ENCODE measurements at regions not wholly inside any gene's neighbourhood (a gene's known extent, or its start where the extent isn't known, plus 50 kb on each side); places are given as distances from the start of the nearest gene placed in this dataset.

DNA sequence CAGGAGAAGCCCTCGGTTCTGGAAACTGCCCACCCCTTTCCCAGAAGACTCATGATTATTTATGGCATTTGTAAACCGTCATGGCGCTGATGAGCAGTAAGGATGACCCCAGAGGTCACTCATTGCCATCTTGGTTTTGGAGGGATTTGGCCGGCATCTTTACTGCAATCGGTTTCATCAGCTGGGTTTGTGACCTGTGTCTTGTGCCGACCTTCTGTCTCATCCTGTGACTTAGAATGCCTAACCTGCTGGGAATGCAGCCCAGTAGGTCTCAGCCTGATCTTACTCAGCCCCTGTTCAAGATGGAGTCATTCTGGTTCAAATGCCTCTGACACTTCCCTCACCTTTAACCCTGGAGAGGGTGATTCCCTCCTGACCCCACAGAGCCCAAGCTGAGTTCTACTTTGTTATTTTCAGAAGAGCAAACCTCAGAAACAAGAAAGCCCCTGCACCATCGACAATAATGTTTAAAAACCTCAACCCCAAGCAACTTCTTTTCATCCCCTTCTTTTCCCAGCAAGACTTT is 105.5 kb upstream of the SFSWAP start:
- no peak overlapping the region for H3K4me3 ChIP-seq
- peaks cover 0 to 16% (median 0%) of the 10 kb centered on the region in 3 donors for H3K27me3 ChIP-seq (ENCODE audit: insufficient read depth in 3 of 3, low read length in 2 of 3)
- no peaks in the 10 kb centered on the region for H3K4me1 ChIP-seq
- 56 to 68% (median 59%) methylated on average over 7 of the region's 7 CpGs for WGBS, 3 donors
- H3K9me3 ChIP-seq, result no peaks in the 10 kb centered on the region
- TF ChIP-seq, protein P1, sequence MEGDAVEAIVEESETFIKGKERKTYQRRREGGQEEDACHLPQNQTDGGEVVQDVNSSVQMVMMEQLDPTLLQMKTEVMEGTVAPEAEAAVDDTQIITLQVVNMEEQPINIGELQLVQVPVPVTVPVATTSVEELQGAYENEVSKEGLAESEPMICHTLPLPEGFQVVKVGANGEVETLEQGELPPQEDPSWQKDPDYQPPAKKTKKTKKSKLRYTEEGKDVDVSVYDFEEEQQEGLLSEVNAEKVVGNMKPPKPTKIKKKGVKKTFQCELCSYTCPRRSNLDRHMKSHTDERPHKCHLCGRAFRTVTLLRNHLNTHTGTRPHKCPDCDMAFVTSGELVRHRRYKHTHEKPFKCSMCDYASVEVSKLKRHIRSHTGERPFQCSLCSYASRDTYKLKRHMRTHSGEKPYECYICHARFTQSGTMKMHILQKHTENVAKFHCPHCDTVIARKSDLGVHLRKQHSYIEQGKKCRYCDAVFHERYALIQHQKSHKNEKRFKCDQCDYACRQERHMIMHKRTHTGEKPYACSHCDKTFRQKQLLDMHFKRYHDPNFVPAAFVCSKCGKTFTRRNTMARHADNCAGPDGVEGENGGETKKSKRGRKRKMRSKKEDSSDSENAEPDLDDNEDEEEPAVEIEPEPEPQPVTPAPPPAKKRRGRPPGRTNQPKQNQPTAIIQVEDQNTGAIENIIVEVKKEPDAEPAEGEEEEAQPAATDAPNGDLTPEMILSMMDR (IDR thresholded peaks at IDR 0.05), result no peak
- no peak overlapping the region for H3K27ac ChIP-seq
- H3K36me3 ChIP-seq (ENCODE audit: insufficient read depth in 1 of 2, low read depth in 1 of 2), result no peaks in the 10 kb centered on the region
- ATAC-seq (no peak), DNase-seq (no peak)
- intact Hi-C loops (cut with DNase I), result loop anchor here (5.0 kb wide), 2 partner anchors 227 to 397 kb away; no protein-coding TSS in a partner anchor

DNA sequence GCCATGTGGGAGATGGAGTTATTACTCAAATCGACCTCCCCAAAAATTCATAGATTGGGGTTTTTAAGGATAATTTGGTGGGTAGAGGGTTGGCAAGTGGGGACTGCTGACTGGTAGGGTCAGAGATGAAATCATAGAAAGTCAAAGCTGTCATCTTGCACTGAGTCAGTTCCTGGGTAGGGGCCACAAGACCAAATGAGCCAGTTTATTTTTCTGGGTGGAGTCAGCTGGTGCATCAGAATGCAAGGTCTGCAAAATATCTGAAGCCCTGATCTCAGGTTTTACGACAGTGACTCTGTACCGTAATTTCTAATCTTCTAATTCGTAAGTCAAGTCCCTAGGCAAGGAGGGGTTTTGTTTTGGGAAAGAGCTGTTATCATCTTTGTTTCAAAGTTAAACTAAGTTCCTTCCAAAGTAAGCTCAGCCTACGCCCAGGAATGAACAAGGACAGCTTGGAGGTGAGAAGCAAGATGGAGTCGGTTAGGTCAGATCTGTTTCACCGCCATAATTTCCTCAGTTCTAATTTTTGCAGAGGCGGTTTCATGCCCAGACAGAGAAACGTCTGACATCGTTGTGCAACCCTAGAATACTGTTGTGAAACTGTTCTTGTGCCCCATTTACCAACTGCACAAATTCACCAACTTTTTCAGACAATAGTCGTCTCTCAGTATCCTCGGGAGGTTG is 104.5 kb upstream of the SFSWAP start:
- TF ChIP-seq, protein P1 (IDR thresholded peaks at IDR 0.05), result no peak
- WGBS, 3 donors, result 74 to 81% (median 80%) methylated on average over 12 of the region's 12 CpGs
- ATAC-seq (no peak), DNase-seq (no peak)
- no peak overlapping the region for H3K4me3 ChIP-seq
- H3K4me1 ChIP-seq, result no peaks in the 10 kb centered on the region
- intact Hi-C loops (cut with DNase I), result loop anchor here (5.0 kb wide), 2 partner anchors 226 to 396 kb away; no protein-coding TSS in a partner anchor
- H3K27me3 ChIP-seq (ENCODE audit: insufficient read depth in 3 of 3, low read length in 2 of 3), result peaks cover 0 to 19% (median 0%) of the 10 kb centered on the region in 3 donors
- H3K36me3 ChIP-seq (ENCODE audit: insufficient read depth in 1 of 2, low read depth in 1 of 2), result no peaks in the 10 kb centered on the region
- H3K27ac ChIP-seq, result no peak overlapping the region
- no peaks in the 10 kb centered on the region for H3K9me3 ChIP-seq

DNA sequence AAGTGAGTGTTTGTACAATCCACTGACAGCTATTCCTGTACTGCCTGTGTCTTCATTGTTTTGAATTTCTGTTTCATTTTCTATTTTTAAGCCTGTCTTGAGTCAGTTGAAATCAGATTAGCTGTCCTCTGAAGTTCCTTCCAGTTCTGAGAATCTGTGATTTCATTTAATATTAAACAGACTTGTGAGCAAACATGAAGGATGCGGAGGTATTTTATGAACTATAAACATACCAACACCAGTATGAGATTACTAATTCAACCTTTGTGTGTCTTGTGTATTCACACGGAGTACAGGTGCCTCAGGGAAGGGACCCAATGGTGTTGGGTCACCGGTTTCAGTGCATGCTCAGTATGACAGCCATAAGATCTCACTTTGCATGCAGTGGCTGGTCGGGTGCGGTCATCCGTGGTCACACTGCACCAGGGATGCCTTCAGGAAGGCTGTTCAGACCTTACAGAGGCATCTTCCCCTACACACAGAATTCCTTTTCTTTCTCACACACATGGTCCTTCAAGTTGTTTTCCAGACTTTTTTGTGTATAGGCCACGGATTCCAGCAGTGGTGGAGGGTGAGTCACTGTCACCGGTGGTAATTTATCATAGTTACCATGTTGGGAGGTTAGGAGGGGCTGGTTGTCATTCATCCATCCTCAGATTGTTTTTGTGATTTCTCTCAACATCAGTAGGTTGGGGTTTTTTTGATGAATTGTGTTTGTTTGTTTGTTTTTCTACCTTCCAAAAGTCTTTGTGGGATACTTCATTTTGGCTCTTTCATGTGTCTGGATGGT is 103.0 kb upstream of the SFSWAP start:
- H3K36me3 ChIP-seq (ENCODE audit: insufficient read depth in 1 of 2, low read depth in 1 of 2), result no peaks in the 10 kb centered on the region
- WGBS, 3 donors, result 70 to 84% (median 76%) methylated on average over 8 of the region's 8 CpGs
- DNase-seq (no peak), ATAC-seq (no peak)
- H3K27me3 ChIP-seq (ENCODE audit: insufficient read depth in 3 of 3, low read length in 2 of 3), result peaks cover 0 to 27% (median 0%) of the 10 kb centered on the region in 3 donors
- no peak overlapping the region for H3K4me3 ChIP-seq
- no peaks in the 10 kb centered on the region for H3K9me3 ChIP-seq
- no peaks in the 10 kb centered on the region for H3K4me1 ChIP-seq
- H3K27ac ChIP-seq, result no peak overlapping the region
- TF ChIP-seq, protein P1 (IDR thresholded peaks at IDR 0.05), result no peak
- intact Hi-C loops (cut with DNase I), result loop anchor here (5.0 kb wide), 2 partner anchors 224 to 394 kb away; no protein-coding TSS in a partner anchor

DNA sequence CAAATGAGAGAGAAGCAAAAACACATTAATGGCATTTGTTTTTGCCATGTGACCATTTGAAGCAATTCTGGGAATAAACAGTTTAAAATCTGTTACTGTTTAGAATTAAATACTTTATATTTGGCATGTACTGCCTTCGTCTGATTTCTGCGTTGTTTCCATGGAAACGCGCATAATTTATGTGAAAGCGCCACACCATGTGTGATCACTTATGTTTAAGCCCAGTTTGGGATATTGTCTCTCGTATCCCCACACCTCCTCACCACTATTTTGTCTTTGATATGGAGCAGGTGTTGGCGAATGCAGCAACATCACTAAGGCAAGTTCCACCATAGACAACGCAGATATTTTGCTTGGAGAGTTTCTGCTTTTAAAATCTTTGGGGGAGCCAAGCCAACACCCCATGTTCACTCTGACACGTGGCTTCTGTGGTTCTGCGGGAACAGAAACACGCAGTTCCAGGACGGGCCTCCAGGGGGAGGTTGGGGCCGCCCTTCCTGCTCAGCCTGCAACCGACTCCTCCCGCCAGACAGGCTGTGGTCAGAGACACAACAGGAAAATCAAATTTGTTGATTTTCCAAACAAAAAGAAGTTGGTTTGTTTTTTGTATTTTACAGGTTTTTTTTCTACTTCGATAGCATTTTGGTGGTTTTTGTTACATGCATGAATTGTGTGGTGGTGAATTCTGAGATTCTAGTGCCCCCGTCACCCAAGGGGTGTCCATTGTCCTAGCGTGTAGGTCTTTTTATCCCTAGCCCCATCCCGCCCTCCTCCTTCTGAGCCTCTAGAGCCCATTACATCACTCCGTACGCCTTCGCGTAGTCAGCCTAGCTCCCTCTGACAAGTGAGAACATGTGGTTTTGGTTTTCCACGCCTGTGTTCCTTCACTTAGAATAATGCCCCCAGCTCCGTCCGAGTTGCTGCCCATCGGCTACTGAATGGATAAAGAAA is 101.9 kb upstream of the SFSWAP start:
- intact Hi-C loops (cut with DNase I), result loop anchor here (5.0 kb wide), 2 partner anchors 223 to 393 kb away; no protein-coding TSS in a partner anchor
- no peak overlapping the region for H3K27ac ChIP-seq
- DNase-seq (peak; percentile 75 to 87), ATAC-seq (peak; percentile 59 to 93 (median 88))
- no peaks in the 10 kb centered on the region for H3K9me3 ChIP-seq
- peaks cover 0 to 20% (median 0%) of the 10 kb centered on the region in 3 donors for H3K27me3 ChIP-seq (ENCODE audit: insufficient read depth in 3 of 3, low read length in 2 of 3)
- no peaks in the 10 kb centered on the region for H3K36me3 ChIP-seq (ENCODE audit: insufficient read depth in 1 of 2, low read depth in 1 of 2)
- 18 to 26% (median 20%) methylated on average over 27 of the region's 27 CpGs for WGBS, 3 donors
- no peaks in the 10 kb centered on the region for H3K4me1 ChIP-seq
- H3K4me3 ChIP-seq, result no peak overlapping the region
- TF ChIP-seq, protein P1 (IDR thresholded peaks at IDR 0.05), result peak; percentile 77

All from psoas muscle (tissue), 7 donors.